Fibroblast of pulmonary artery (primary cell): ENCODE measurements at regions not wholly inside any gene's neighbourhood (a gene's known extent, or its start where the extent isn't known, plus 50 kb on each side); places are given as distances from the start of the nearest gene placed in this dataset.
"Not testable (repeated sequence)": the region's sequence is repeated elsewhere in the genome, so short reads cannot be mapped to it uniquely, and the experiment has no call there.

Experiments
- DNase-seq: peaks from one replicate; pipeline ENCODE4 v3.0.0-alpha.2; 2010; ENCODE audit warnings: low read depth
- H3K4me3 ChIP-seq: replicated peaks from 2 replicates; pipeline ENCODE4 v1.5.1; 2011; ENCODE audit warnings: low read depth, mild to moderate bottlenecking, control low read depth, low read length, moderate library complexity
- CTCF ChIP-seq: IDR thresholded peaks from 2 replicates; pipeline ENCODE4 v1.5.1; 2011; ENCODE audit warnings: mild to moderate bottlenecking, control low read depth, low read length, inconsistent platforms; ENCODE audit errors: missing control alignments

- no peak for DNase-seq
- TF ChIP-seq CTCF = no peak
- H3K4me3 ChIP-seq = no peak overlapping the region
Measured at GRCh38 chr11:37995886-37996285, 1397.8 kb upstream of the RAG2 start.

GRCh38 chr11:37988031-37988430 is 1390.0 kb upstream of the RAG2 start:
- no peak for TF ChIP-seq CTCF
- peak; percentile 99 for DNase-seq
- no peak overlapping the region for H3K4me3 ChIP-seq

- no peak overlapping the region for H3K4me3 ChIP-seq
- TF ChIP-seq CTCF = no peak
- peak; percentile 54 for DNase-seq
Measured at GRCh38 chr11:37984991-37985390, 1387.0 kb upstream of the RAG2 start.

DNA sequence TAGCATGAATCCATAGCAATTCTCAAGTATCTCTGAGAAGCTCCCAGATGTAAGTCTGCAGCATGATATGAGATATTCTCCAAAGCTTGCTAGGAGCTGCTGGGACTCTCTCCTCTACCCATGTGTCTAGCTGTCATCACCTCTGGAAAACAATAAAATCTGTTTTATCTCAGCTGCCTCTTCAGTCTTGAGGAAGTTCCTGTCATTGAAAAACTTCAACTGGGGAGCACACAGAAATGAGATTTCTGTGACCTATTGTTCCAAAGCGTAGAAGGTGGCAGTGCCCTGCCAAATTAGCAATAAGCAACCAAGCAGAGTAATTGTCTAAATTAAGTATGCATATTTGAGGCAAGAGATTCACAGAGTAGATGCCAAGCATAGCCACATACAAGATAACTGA is 1380.6 kb upstream of the RAG2 start:
- no peak for TF ChIP-seq CTCF
- no peak overlapping the region for H3K4me3 ChIP-seq
- peak; percentile 93 for DNase-seq

DNA sequence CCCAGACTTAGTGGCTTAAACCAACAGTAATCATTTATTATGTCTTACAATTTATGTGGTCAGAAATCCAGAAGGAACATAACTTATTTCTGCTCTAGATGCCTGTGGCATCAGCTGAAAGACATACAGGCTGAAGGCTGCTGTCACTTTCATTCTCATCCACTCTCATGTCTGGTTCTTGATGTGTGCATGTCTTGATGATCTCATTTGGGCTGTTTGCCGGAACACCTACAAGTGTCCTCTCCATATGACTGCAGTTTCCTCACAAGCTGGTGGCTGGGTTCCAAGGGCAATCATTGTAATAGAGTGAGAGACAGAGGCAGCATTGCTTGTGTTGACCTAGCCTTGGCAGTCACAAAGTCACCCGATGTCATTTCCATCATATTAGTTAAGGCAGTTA is 1375.9 kb upstream of the RAG2 start:
- no peak overlapping the region for H3K4me3 ChIP-seq
- TF ChIP-seq CTCF = no peak
- peak; percentile 54 for DNase-seq

GRCh38 chr11:37972691-37973090 is 1374.7 kb upstream of the RAG2 start:
- peak; percentile 92 for DNase-seq
- TF ChIP-seq CTCF = no peak
- no peak overlapping the region for H3K4me3 ChIP-seq

- not testable (repeated sequence) for H3K4me3 ChIP-seq, DNase-seq
Measured at GRCh38 chr11:37969336-37969735, 1371.3 kb upstream of the RAG2 start.

- no peak for TF ChIP-seq CTCF
- no peak overlapping the region for H3K4me3 ChIP-seq
- DNase-seq = no peak
Measured at GRCh38 chr11:37968148-37968547, 1370.1 kb upstream of the RAG2 start.
